ENCODE measurements at regions not wholly inside any gene's neighbourhood (a gene's known extent, or its start where the extent isn't known, plus 50 kb on each side); places are given as distances from the start of the nearest gene placed in this dataset.
"Not testable (repeated sequence)": the region's sequence is repeated elsewhere in the genome, so short reads cannot be mapped to it uniquely, and the experiment has no call there.

DNA sequence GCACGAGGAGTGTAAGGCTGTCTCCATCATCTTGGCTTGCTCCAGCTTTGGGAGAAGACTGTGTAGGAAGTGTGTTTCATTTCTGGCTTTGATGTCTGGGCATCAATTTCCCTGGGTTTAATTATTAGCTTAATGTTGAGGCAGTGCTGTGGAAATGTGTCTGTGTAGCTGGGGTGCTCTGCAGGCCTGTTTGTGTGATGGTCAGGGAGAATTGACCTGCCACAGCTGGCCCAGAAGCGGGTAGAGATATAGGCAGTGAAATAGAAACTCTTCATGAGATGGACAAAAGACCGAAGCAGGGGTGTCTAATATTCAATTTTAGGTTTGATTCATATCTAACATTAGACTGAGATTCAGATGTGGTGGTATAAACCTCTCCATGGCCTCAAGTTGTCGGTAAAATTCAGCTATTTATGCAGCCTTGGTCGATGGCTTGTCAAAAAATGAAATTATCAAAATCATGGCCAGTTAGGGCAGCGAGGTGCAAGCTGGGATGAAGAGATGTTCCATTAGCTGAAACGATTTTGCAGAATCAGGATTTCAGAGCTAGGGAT is 95.3 kb upstream of the SNX9 start:
- peaks cover 4% of the 10 kb centered on the region for H3K4me1 Mint-ChIP-seq
- H3K36me3 Mint-ChIP-seq (ENCODE audit: low read depth) = no peaks in the 10 kb centered on the region
- H3K4me3 Mint-ChIP-seq = no peak overlapping the region
- peaks cover 10% of the 10 kb centered on the region for H3K9me3 Mint-ChIP-seq
- H3K27me3 Mint-ChIP-seq = peaks cover 4% of the 10 kb centered on the region
- no peak for ATAC-seq (replicated peaks)
- H3K27ac Mint-ChIP-seq = no peak overlapping the region

DNA sequence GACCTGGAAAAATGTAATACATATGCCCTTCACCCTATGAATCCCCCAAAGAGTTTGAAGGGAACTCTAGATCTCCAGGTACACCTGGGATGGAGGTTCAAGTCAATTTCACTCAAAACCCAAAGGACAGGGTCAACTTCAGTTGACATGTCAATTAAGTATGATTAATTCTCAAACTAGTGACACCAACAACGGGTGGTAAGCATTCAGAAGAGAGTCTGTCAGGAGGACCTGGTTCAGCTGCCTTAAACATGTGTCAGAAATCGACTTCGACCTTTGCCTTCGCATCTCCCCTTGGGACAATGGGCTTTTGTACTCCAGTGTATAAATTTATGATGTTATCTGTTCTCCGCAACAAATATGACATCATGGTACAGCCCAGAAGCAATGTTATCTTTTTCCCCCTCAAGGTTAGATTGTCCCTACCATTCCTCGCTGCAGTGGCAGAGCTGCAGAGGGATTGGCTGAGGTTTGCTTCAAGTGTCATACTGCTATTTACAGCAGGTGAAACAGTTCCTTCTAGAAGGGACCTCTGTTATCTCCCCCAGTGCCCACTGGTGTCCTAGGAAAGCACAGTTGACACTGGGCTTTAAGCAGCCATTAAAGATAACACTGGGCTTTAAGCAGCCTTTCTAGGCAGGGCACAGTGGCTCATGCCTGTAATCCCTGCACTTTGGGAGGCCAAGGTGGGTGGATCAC is 94.7 kb upstream of the SNX9 start:
- H3K27ac Mint-ChIP-seq = no peak overlapping the region
- H3K9me3 Mint-ChIP-seq = peaks cover 10% of the 10 kb centered on the region
- no peak for ATAC-seq (replicated peaks)
- no peak overlapping the region for H3K4me3 Mint-ChIP-seq
- H3K27me3 Mint-ChIP-seq = no peaks in the 10 kb centered on the region
- no peaks in the 10 kb centered on the region for H3K36me3 Mint-ChIP-seq (ENCODE audit: low read depth)
- peaks cover 4% of the 10 kb centered on the region for H3K4me1 Mint-ChIP-seq

DNA sequence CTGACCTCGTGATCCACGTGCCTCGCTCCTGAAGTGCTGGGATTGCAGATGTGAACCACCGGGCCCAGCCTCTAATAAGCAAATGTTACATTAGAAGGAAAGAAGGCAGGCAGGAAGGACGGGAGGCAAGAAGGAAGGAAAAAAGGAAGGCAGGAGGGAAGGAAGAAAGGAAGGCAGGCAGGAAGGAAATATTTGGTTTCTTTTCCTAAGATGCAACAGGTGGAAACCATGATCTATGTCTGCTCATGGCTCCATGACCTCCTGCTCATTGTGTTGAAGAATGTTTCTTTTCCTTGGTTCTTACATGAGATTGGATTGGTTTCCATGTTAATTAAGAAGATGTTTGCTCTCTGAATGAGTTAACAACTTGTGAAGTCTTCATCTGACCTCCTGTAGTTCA is 91.8 kb upstream of the SNX9 start:
- H3K27ac Mint-ChIP-seq = no peak overlapping the region
- no peaks in the 10 kb centered on the region for H3K36me3 Mint-ChIP-seq (ENCODE audit: low read depth)
- H3K4me1 Mint-ChIP-seq = peaks cover under 1% of the 10 kb centered on the region
- H3K9me3 Mint-ChIP-seq = peaks cover 1% of the 10 kb centered on the region
- no peaks in the 10 kb centered on the region for H3K27me3 Mint-ChIP-seq
- H3K4me3 Mint-ChIP-seq = no peak overlapping the region
- ATAC-seq (replicated peaks) = no peak

DNA sequence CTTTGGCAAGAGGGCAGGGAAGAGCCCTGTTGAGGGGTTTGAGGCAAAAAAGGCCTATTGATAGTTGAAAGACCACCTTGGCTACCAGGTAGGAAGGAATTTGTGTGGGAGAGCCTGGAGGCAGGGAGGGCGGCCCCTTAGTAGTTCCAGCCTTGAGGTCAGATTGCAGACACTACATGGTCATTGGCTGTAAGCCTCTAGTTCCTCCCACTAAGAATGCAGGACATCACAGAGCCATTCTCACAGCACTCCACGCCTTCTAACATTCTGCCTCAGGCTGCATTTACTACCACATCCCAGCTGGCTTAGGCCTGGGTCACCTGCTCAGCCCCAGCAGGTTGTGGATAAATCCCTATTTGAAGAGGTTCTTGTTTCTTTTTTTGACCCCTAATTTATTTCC is 91.0 kb upstream of the SNX9 start:
- H3K4me3 Mint-ChIP-seq = no peak overlapping the region
- no peaks in the 10 kb centered on the region for H3K27me3 Mint-ChIP-seq
- H3K36me3 Mint-ChIP-seq (ENCODE audit: low read depth) = no peaks in the 10 kb centered on the region
- H3K9me3 Mint-ChIP-seq = no peaks in the 10 kb centered on the region
- no peak overlapping the region for H3K27ac Mint-ChIP-seq
- no peak for ATAC-seq (replicated peaks)
- no peaks in the 10 kb centered on the region for H3K4me1 Mint-ChIP-seq

DNA sequence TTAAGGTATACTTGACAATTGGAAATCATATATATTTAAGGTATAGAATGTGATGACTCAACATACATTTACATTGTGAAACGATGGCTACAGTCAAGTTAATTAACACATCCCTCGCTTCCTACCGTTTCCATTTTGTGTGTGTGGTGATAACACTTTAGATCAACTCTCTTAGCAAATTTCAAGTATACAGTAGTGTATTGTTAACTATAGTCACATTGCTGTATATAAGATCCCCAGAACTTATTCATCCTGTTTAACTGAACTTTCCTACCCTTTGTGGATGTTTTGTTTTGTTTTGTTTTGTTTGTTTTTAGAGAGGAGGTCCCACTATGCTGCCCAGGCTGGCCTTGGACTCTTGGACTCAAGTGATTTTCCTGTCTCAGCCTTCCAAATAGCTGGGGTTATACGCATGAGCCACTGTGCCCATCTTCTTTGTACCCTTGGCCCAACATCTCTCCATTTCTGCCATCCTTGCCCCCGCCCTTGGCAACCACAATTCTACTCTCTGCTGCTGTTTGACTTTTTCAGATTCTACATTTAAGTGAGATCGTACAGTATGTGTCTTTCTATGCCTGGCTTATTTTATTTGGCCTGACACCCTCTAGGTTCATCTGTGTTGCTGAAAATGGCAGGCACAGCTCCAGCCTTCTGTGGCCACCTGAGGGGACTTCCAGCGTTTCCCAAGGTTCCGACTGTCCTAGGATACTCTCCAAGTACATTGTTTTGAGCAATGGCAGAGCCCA is 90.5 kb upstream of the SNX9 start:
- Mint-ChIP-seq H3K36me3 (ENCODE audit: low read depth) (no peaks in the 10 kb centered on the region), H3K4me1 (no peaks in the 10 kb centered on the region), H3K4me3 (no peak overlapping the region), H3K9me3 (no peaks in the 10 kb centered on the region), H3K27me3 (peaks cover 5% of the 10 kb centered on the region), H3K27ac (no peak overlapping the region)
- ATAC-seq (replicated peaks) = no peak

DNA sequence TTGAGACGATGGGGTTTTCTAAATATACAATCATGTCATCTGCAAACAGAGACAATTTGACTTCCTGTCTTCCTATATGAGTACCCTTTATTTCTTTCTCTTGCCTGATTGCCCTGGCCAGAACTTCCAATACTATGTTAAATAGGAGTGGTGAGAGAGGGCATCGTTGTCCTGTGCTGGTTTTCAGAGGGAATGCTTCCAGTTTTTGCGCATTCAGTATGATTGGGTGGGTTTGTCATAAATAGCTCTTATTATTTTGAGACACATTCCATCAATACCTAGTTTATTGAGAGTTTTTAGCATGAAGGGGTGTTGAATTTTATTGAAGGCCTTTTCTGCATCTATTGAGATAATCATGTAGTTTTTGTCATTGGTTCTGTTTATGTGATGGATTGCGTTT is 86.5 kb upstream of the SNX9 start:
- H3K27ac Mint-ChIP-seq; H3K36me3 Mint-ChIP-seq (ENCODE audit: low read depth); H3K9me3 Mint-ChIP-seq; H3K4me1 Mint-ChIP-seq; H3K4me3 Mint-ChIP-seq; H3K27me3 Mint-ChIP-seq; ATAC-seq (replicated peaks): not testable (repeated sequence)

DNA sequence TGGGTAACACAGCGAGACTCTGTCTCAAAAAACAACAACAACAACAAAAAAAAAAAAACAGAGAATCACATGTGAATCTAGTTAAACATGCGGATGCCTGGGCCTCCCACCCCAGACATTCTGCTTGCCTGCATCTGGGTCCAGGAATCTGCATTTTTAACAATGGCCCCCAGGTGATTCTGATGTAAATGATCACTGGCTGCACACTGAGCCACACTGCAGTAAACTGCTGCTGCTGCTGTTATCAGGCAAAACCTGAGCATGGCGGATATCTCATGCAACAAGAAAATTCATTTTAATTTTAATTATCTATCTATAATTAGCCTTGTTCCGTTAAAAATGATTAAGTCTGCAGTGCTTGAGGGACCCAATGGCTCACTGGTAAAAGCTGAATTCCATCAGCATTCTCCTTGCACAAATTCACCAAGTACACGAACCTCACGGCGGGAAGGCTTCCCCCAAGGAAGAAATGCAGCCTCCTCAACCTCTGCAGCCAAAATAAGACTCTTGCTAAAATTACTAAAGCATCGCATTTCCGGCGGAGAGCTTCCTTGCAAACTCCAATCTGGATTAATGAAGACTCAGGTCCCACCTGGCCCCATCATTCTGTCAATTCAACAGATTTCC is 81.6 kb upstream of the SNX9 start:
- H3K27me3 Mint-ChIP-seq = peaks cover 6% of the 10 kb centered on the region

DNA sequence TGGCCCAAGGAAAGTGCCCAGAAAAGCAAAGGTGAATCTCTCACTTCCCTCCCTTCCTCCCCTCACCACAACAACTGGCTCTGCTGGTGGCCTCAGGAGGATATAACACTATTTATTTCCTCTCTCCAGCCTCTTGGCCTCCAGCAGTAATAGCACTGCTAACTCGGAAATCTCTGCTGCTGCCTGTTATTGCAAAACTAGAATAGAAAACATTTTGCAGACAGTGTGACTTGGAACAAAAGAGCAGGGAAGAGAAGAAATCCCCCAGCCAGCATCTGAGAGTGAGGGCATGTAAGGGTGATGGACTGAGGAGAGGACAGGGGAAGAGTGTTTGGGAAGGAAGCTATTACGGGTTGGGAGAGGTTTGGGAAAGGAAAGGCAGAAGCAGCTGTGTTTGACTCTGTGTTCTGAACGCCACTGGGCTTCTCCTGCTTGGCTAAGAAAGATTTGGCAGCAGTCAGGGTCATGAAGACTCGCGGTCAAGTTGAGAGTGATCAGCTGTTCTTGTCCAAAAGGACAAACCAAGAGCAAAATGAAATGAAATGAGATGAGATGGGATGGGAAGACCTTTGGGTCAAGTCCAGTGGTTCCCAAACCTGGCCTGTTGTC is 81.0 kb upstream of the SNX9 start:
- no peak for ATAC-seq (replicated peaks)
- Mint-ChIP-seq H3K36me3 (ENCODE audit: low read depth) (no peaks in the 10 kb centered on the region), H3K27me3 (peaks cover 8% of the 10 kb centered on the region), H3K9me3 (no peaks in the 10 kb centered on the region), H3K4me1 (no peaks in the 10 kb centered on the region), H3K27ac (no peak overlapping the region), H3K4me3 (no peak overlapping the region)

More for the DNA sequence above, 81.6 kb upstream of the SNX9 start:
- ATAC-seq (replicated peaks) = no peak
- no peaks in the 10 kb centered on the region for H3K9me3 Mint-ChIP-seq
- H3K27ac Mint-ChIP-seq = no peak overlapping the region
- H3K4me1 Mint-ChIP-seq = no peaks in the 10 kb centered on the region
- H3K36me3 Mint-ChIP-seq (ENCODE audit: low read depth) = no peaks in the 10 kb centered on the region
- no peak overlapping the region for H3K4me3 Mint-ChIP-seq

DNA sequence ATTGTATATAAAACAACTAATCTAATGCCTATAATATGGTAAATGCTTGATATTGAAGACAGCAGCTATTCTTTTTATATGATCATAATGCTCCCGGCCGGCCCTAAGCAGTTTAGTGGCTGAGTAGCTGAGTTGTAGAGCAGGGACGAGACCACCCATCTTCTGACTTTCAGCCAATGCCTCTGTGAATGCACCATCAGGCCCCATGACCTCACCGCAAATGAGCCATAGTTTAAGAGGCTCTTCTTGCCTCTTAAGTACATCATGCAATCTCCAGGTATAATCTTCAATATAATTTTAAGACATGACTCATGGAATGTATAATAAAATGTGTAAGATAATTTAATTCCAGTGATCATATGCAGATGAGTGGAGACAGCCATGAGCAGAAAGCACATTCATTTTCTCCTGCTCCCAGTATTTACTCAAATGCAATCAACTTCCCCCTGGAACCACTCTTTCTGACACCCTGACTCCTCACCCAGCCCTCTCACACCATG is 78.9 kb upstream of the SNX9 start:
- Mint-ChIP-seq H3K36me3 (ENCODE audit: low read depth) (no peaks in the 10 kb centered on the region), H3K27me3 (peaks cover 3% of the 10 kb centered on the region), H3K9me3 (no peaks in the 10 kb centered on the region), H3K4me3 (no peak overlapping the region), H3K4me1 (peaks cover 3% of the 10 kb centered on the region), H3K27ac (no peak overlapping the region)
- ATAC-seq (replicated peaks) = no peak

DNA sequence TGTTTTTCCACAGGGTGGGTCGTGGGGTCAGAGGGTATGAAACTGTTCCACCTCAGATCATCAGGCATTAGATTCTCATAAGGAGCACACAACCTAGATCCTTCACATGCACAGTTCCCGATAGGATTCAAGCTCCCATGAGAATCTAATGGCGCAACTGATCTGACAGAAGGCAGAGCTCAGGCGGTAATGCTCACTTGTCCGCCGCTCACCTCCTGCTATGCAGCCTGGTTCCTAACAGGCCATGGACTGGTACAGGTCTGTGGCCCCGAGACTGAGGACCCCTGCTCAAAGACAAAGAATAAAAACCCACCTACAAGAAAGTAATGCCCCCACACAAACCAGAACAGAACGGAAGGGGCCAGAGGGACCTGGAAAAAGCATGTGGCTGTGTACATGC is 76.1 kb upstream of the SNX9 start:
- no peak for ATAC-seq (replicated peaks)
- H3K27me3 Mint-ChIP-seq = peaks cover 3% of the 10 kb centered on the region
- H3K27ac Mint-ChIP-seq = no peak overlapping the region
- no peaks in the 10 kb centered on the region for H3K9me3 Mint-ChIP-seq
- no peak overlapping the region for H3K4me3 Mint-ChIP-seq
- peaks cover 12% of the 10 kb centered on the region for H3K4me1 Mint-ChIP-seq
- H3K36me3 Mint-ChIP-seq (ENCODE audit: low read depth) = no peaks in the 10 kb centered on the region

DNA sequence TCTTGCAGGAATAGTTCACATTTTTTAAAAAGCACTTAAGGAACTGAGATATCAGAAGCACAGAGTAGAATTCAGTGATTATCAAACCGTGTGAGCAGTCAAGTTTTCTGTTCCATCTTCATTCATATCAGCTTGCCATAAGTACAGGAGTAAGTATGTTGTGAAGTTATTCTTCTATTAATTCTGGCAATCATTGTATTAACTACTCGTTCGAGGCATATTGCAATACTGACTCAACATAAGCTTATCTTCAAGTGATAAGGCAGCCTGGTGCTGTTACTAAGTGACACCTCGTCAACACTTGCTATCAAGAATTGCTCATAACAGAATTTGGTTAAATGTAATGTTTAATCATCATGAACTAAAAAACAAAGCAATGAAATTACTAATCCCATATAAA is 75.7 kb upstream of the SNX9 start:
- H3K4me1 Mint-ChIP-seq = peaks cover 14% of the 10 kb centered on the region
- H3K9me3 Mint-ChIP-seq = no peaks in the 10 kb centered on the region
- peak; percentile 72 for ATAC-seq (replicated peaks)
- H3K27me3 Mint-ChIP-seq = peaks cover 3% of the 10 kb centered on the region
- H3K27ac Mint-ChIP-seq = no peak overlapping the region
- no peaks in the 10 kb centered on the region for H3K36me3 Mint-ChIP-seq (ENCODE audit: low read depth)
- H3K4me3 Mint-ChIP-seq = no peak overlapping the region

DNA sequence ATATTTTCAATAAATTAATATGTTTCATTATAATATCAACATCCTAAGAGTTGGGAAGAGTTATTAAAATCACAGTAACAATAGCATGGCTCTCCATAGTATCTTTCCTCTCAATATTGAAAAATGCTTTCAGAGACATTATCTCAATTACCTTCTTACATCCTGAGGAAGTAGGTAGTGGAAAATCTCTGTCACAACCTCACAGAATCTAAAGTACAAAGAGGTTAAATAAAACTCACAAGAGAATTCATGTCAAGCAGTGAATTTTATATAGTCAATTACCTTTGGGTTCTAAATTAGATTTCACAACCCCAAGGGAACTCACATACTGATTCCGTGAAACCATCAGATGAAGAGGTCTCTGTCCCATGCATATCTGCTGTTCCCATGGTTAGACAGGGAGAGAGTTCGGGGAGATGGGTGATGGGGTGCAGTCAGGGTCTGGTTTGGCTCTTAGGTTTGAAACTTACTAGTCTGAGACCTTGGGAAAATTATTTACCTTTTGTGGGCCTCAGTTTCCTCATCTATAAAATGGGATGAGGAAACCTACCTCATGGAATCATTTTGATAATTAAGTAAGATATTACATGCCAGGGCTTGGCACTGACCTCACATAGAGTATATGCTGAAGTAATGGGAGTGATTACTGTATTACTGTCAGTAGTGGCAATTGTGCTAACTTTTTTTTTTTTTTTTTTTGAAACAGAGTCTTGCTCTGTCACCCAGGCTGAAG is 74.0 kb upstream of the SNX9 start:
- peaks cover 29% of the 10 kb centered on the region for H3K4me1 Mint-ChIP-seq
- no peak for ATAC-seq (replicated peaks)
- peaks cover 3% of the 10 kb centered on the region for H3K27me3 Mint-ChIP-seq
- no peaks in the 10 kb centered on the region for H3K36me3 Mint-ChIP-seq (ENCODE audit: low read depth)
- peak overlapping the region; percentile 74 for H3K27ac Mint-ChIP-seq
- peak overlapping the region; percentile 40 for H3K4me3 Mint-ChIP-seq
- no peaks in the 10 kb centered on the region for H3K9me3 Mint-ChIP-seq

DNA sequence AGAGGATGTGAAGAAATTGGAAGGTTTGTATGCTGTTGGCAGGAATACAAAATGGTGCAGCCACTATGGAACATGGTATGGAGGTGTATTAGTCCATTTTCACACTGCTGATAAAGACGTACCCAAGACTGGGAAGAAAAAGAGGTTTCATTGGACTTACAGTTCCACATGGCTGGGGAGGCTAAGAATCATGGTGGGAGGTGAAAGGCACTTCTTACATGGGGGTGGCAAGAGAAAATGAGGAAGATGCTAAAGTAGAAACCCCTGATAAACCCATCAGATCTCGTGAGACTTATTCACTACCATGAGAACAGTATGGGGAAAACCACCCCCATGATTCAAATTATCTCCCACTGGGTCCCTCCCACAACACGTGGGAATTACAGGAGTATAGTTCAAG is 72.1 kb upstream of the SNX9 start:
- Mint-ChIP-seq H3K4me3 (peak overlapping the region; percentile 76), H3K4me1 (peaks cover 48% of the 10 kb centered on the region), H3K27ac (peak overlapping the region; percentile 34)
- H3K9me3 Mint-ChIP-seq; H3K27me3 Mint-ChIP-seq; H3K36me3 Mint-ChIP-seq (ENCODE audit: low read depth); ATAC-seq (replicated peaks): not testable (repeated sequence)

Data from activated T-helper 17 cell treated with anti-CD3 and anti-CD28 coated beads, Interleukin-2, amount 50 U/mL, for 72 hours (primary cell).